ENCODE measurements at regions not wholly inside any gene's neighbourhood (a gene's known extent, or its start where the extent isn't known, plus 50 kb on each side); places are given as distances from the start of the nearest gene placed in this dataset.

DNA sequence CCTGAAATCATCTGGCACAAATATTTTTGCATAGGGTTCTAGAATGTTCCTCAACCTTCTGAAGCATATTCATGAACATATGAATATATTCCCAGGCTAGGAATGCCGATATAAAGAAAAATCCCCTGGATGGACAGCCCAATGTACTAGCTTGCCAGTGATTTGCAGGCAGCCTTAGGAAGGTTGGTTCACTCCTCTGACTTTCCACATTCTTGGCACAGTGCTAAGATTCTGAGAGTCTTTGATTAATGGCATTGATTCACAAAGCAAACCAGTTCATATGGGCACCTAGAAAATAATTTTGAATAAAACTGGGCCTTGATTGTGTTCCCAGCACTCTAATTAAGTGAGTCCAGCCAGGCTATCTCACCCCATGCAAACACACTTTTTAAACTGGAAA lies 56.9 kb upstream of the ENPP4 start:
- H3K27me3 ChIP-seq (ENCODE audit: control insufficient read depth in 1 of 2, insufficient read depth in 2 of 2, low read length in 2 of 2) = no peaks in the 10 kb centered on the region
- no peaks in the 10 kb centered on the region for H3K4me1 ChIP-seq (ENCODE audit: control insufficient read depth in 1 of 2, insufficient read depth in 2 of 2, low read length in 2 of 2)
- H3K36me3 ChIP-seq (ENCODE audit: control insufficient read depth in 1 of 2, insufficient read depth in 2 of 2, low read length in 2 of 2) = no peaks in the 10 kb centered on the region
- no peak overlapping the region for H3K9ac ChIP-seq (ENCODE audit: low read depth in 1 of 2, low read length in 2 of 2)
- H3K27ac ChIP-seq (ENCODE audit: low read depth, low read length) = no peak overlapping the region
- no peak overlapping the region for H3K4me3 ChIP-seq (ENCODE audit: low read depth in 1 of 2, low read length in 2 of 2)
- H3K9me3 ChIP-seq (ENCODE audit: control insufficient read depth in 1 of 2, low read length in 2 of 2) = no peaks in the 10 kb centered on the region

DNA sequence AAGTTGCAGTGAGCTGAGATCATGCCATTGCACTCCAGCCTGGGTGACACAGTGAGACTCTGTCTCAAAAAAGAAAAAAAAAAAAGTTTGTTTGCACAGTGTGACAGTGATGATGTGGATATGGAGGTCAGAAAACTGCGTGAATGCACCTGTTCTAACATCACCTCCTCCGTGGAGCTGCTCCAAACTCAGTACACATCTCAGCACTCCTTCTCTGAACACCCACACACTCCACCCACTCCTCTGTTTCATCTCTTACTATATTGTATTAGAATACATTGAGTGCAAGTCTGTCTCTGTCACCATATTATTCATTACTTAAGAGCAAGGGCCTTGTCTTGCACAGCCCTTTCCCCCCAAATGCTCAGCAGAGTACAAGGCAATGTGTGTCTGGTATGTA lies 51.5 kb upstream of the ENPP4 start:
- Histone ChIP-seq H3K4me1 (ENCODE audit: control insufficient read depth in 1 of 2, insufficient read depth in 2 of 2, low read length in 2 of 2) (peaks cover 14 to 22% of the 10 kb centered on the region in 2 donors), H3K9ac (ENCODE audit: low read depth in 1 of 2, low read length in 2 of 2) (no peak overlapping the region), H3K9me3 (ENCODE audit: control insufficient read depth in 1 of 2, low read length in 2 of 2) (no peaks in the 10 kb centered on the region), H3K36me3 (ENCODE audit: control insufficient read depth in 1 of 2, insufficient read depth in 2 of 2, low read length in 2 of 2) (no peaks in the 10 kb centered on the region), H3K27ac (ENCODE audit: low read depth, low read length) (no peak overlapping the region), H3K4me3 (ENCODE audit: low read depth in 1 of 2, low read length in 2 of 2) (peak overlapping the region in 1 of 2 donors; percentile 44), H3K27me3 (ENCODE audit: control insufficient read depth in 1 of 2, insufficient read depth in 2 of 2, low read length in 2 of 2) (no peaks in the 10 kb centered on the region)

DNA sequence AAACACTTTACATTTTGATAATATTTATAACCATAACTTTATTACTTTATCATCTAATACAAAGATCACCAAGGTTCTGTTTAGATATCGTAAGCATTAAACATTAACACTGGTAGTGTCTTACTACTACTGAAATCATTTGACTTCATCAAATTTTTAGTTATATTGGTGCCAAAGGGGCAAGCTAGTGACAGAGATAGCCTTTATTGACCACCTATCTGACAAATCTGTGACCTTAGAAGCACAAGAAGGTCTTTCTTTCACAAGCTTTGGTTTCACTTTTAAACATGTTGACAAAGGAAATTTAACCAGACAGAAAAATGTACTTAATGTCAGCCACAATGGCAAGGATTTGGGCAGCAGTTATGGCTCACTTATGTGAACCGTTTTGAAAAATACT lies 50.7 kb upstream of the ENPP4 start:
- Histone ChIP-seq H3K9ac (ENCODE audit: low read depth in 1 of 2, low read length in 2 of 2) (peak overlapping the region in 1 of 2 donors; percentile 3), H3K36me3 (ENCODE audit: control insufficient read depth in 1 of 2, insufficient read depth in 2 of 2, low read length in 2 of 2) (no peaks in the 10 kb centered on the region), H3K27ac (ENCODE audit: low read depth, low read length) (no peak overlapping the region), H3K4me3 (ENCODE audit: low read depth in 1 of 2, low read length in 2 of 2) (peak overlapping the region; percentile 44 to 51), H3K4me1 (ENCODE audit: control insufficient read depth in 1 of 2, insufficient read depth in 2 of 2, low read length in 2 of 2) (peaks cover 14 to 22% of the 10 kb centered on the region in 2 donors), H3K9me3 (ENCODE audit: control insufficient read depth in 1 of 2, low read length in 2 of 2) (no peaks in the 10 kb centered on the region), H3K27me3 (ENCODE audit: control insufficient read depth in 1 of 2, insufficient read depth in 2 of 2, low read length in 2 of 2) (no peaks in the 10 kb centered on the region)
